IMR-90 (cell line): ENCODE measurements at regions not wholly inside any gene's neighbourhood (a gene's known extent, or its start where the extent isn't known, plus 50 kb on each side); places are given as distances from the start of the nearest gene placed in this dataset.

ENCODE experiments used
- ATAC-seq: fragments of 200-7000 bp; cut with Tn5 transposase; 2 replicates; pipeline ENCODE4 v1.9.1; 2020; ENCODE audit warnings: low read depth, mild to moderate bottlenecking, moderate library complexity
- BruUV-seq: library from RNA; stranded (reverse); fragments of 400-500 nt; replicated peaks from 2 replicates; lab custom pipeline; 2021; lab: Mats Ljungman, UMichigan
- CTCF ChIA-PET: fragments of 300-600 bp; formaldehyde crosslinking; extraction: SDS; loops from one replicate; lab custom pipeline; 2021; ENCODE audit warnings: antibody characterized with exemption; lab: Yijun Ruan, JAX
- POLR2A ChIA-PET: fragments of 300-600 bp; sonication (Branson Sonifier 250); formaldehyde crosslinking; loops from one replicate; lab custom pipeline; 2022; ENCODE audit warnings: antibody characterized with exemption; ENCODE audit not compliant: unreplicated experiment; lab: Charles Lee
- DNase-seq: peaks from one replicate; pipeline ENCODE4 v3.0.0; 2013
- H2AFZ ChIP-seq: replicated peaks from 2 replicates; pipeline ENCODE3; 2013; ENCODE audit warnings: low read length, mild to moderate bottlenecking; ENCODE audit not compliant: poor library complexity
- H2AK5ac ChIP-seq: 2 replicates; pipeline ENCODE4 v1.6.1; 2013; ENCODE audit warnings: low read depth, low read length, inconsistent platforms
- H2AK9ac ChIP-seq: replicated peaks from 2 replicates; pipeline ENCODE3; 2013; ENCODE audit warnings: mild to moderate bottlenecking, low read depth, low read length, moderate library complexity; ENCODE audit not compliant: poor library complexity
- H2BK120ac ChIP-seq: 2 replicates; pipeline ENCODE4 v1.6.1; 2013; ENCODE audit warnings: low read depth, low read length, inconsistent platforms
- H2BK15ac ChIP-seq: 3 replicates; pipeline ENCODE4 v1.6.1; 2013; ENCODE audit warnings: low read depth, low read length, inconsistent platforms
- H2BK20ac ChIP-seq: 2 replicates; pipeline ENCODE4 v1.6.1; 2013; ENCODE audit warnings: low read depth, mild to moderate bottlenecking, inconsistent platforms, low read length, moderate library complexity
- H2BK5ac ChIP-seq: 2 replicates; pipeline ENCODE4 v1.6.1; 2013; ENCODE audit warnings: mild to moderate bottlenecking, low read depth, low read length, inconsistent platforms; ENCODE audit not compliant: poor library complexity, severe bottlenecking
- H3K14ac ChIP-seq: replicated peaks from 2 replicates; pipeline ENCODE4 v1.6.1; 2013; ENCODE audit warnings: low read depth, low read length, inconsistent platforms
- H3K18ac ChIP-seq: 2 replicates; pipeline ENCODE4 v1.6.1; 2013; ENCODE audit warnings: low read depth, low read length, control low read depth
- H3K23ac ChIP-seq: 2 replicates; pipeline ENCODE4 v1.6.1; 2013; ENCODE audit warnings: low read depth, low read length, inconsistent platforms
- H3K27ac ChIP-seq: 2 replicates; pipeline ENCODE4 v1.5.1; 2013; ENCODE audit warnings: mild to moderate bottlenecking, control low read depth, low read length; ENCODE audit not compliant: insufficient read depth
- H3K27me3 ChIP-seq: 2 replicates; pipeline ENCODE4 v1.6.1; 2013; ENCODE audit warnings: low read length; ENCODE audit not compliant: control insufficient read depth, insufficient read depth
- H3K36me3 ChIP-seq: 2 replicates; pipeline ENCODE4 v1.6.1; 2013; ENCODE audit warnings: low read length, mixed read lengths; ENCODE audit not compliant: control insufficient read depth, insufficient read depth
- H3K4ac ChIP-seq: 2 replicates; pipeline ENCODE4 v1.6.1; 2013; ENCODE audit warnings: low read depth, low read length, inconsistent platforms
- H3K4me1 ChIP-seq: 2 replicates; pipeline ENCODE4 v1.6.1; 2013; ENCODE audit warnings: low read length, mixed read lengths; ENCODE audit not compliant: control insufficient read depth, insufficient read depth
- H3K4me2 ChIP-seq: 2 replicates; pipeline ENCODE4 v1.6.1; 2013; ENCODE audit warnings: low read depth, mild to moderate bottlenecking, control low read depth, low read length, moderate library complexity
- H3K4me3 ChIP-seq: 2 replicates; pipeline ENCODE4 v1.5.1; 2013; ENCODE audit warnings: low read depth, mild to moderate bottlenecking, control low read depth, low read length, moderate library complexity; ENCODE audit not compliant: insufficient read depth
- H3K56ac ChIP-seq: 2 replicates; pipeline ENCODE4 v1.6.1; 2013; ENCODE audit warnings: low read length, inconsistent platforms; ENCODE audit not compliant: insufficient read depth; ENCODE audit errors: extremely low read depth
- H3K79me1 ChIP-seq, 2 experiments: 2 replicates each; pipeline ENCODE4 v1.6.1; 2013; ENCODE audit warnings: low read length in 2 of 2, inconsistent platforms in 1 of 2, low read depth in 1 of 2
- H3K9ac ChIP-seq: 2 replicates; pipeline ENCODE4 v1.6.1; 2013; ENCODE audit warnings: low read depth, low read length, control low read depth
- H3K9me1 ChIP-seq: 2 replicates; pipeline ENCODE4 v1.6.1; 2013; ENCODE audit warnings: low read length, inconsistent platforms; ENCODE audit not compliant: insufficient read depth
- H3K9me3 ChIP-seq: 2 replicates; pipeline ENCODE4 v1.6.1; 2013; ENCODE audit warnings: low read length; ENCODE audit not compliant: control insufficient read depth, insufficient read depth
- H4K20me1 ChIP-seq: 2 replicates; pipeline ENCODE4 v1.6.1; 2013; ENCODE audit warnings: low read length, inconsistent platforms; ENCODE audit not compliant: insufficient read depth
- H4K5ac ChIP-seq: 2 replicates; pipeline ENCODE4 v1.6.1; 2013; ENCODE audit warnings: mild to moderate bottlenecking, low read depth, low read length, control low read depth
- H4K8ac ChIP-seq, 2 experiments: 2 replicates each; pipeline ENCODE4 v1.6.1; 2013; ENCODE audit warnings: low read depth in 2 of 2, low read length in 2 of 2, control low read depth in 1 of 2, inconsistent platforms in 1 of 2
- H4K91ac ChIP-seq: 2 replicates; pipeline ENCODE4 v1.6.1; 2013; ENCODE audit warnings: low read depth, low read length, inconsistent platforms; ENCODE audit not compliant: insufficient read depth
- whole genome bisulfite sequencing, 2 experiments: methylation state at CpG; one replicate each; pipeline versions ENCODE4 v1.1.5 to v1.1.7; 2013; ENCODE audit warnings: missing lambda C conversion rate in 2 of 2; ENCODE audit not compliant: insufficient read length in 1 of 2; ENCODE audit errors: extremely low coverage in 2 of 2; 5-methylcytosine and 5-hydroxymethylcytosine counted together
- dilution Hi-C: fragments of 300-500 bp; cut with HindIII; formaldehyde crosslinking; loops from one replicate; pipeline ENCODE4 v1.14.3; 2018; ENCODE audit warnings: low sequenced_read_pairs; ENCODE audit not compliant: unreplicated experiment
- in situ Hi-C: fragments of 300-500 bp; cut with MboI; formaldehyde crosslinking; loops from 3 replicates; pipeline ENCODE4 v1.14.3; 2019; ENCODE audit warnings: low sequenced_read_pairs, inconsistent platforms, mixed read lengths
- intact Hi-C: fragments of 100-400 bp; cut with micrococcal nuclease; formaldehyde crosslinking; loops from 2 replicates; pipeline ENCODE4 v1.10.0; 2022
- TF ChIP-seq, protein P1 (sequence below): fragments of 150-350 bp; IDR thresholded peaks from 2 replicates; pipeline ENCODE4 v1.6.1; 2016; ENCODE audit warnings: low read depth, mild to moderate bottlenecking, low read length, moderate library complexity, borderline replicate concordance

- H3K56ac ChIP-seq, result no peak overlapping the region
- H4K91ac ChIP-seq, result no peak overlapping the region
- TF ChIP-seq, protein P1, sequence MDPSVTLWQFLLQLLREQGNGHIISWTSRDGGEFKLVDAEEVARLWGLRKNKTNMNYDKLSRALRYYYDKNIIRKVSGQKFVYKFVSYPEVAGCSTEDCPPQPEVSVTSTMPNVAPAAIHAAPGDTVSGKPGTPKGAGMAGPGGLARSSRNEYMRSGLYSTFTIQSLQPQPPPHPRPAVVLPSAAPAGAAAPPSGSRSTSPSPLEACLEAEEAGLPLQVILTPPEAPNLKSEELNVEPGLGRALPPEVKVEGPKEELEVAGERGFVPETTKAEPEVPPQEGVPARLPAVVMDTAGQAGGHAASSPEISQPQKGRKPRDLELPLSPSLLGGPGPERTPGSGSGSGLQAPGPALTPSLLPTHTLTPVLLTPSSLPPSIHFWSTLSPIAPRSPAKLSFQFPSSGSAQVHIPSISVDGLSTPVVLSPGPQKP, result no peak
- H3K9me3 ChIP-seq, result no peaks in the 10 kb centered on the region
- no peak overlapping the region for H2AK5ac ChIP-seq
- intact Hi-C loops, result no loop called here
- H3K4me2 ChIP-seq, result no peak overlapping the region
- H3K23ac ChIP-seq, result no peak overlapping the region
- no peak overlapping the region for H2BK20ac ChIP-seq
- no peak overlapping the region for H3K4ac ChIP-seq
- H3K79me1 ChIP-seq, result no peaks in the 10 kb centered on the region
- no peak overlapping the region for H4K8ac ChIP-seq
- no peak overlapping the region for H2AFZ ChIP-seq
- no peak overlapping the region for H3K18ac ChIP-seq
- H3K4me1 ChIP-seq, result peaks cover 3% of the 10 kb centered on the region; the same call in 1 of the 2 replicates
- no peak overlapping the region for H2BK15ac ChIP-seq
- no peaks in the 10 kb centered on the region; the same call in 1 of the 2 replicates for H3K27me3 ChIP-seq
- H2BK5ac ChIP-seq, result no peak overlapping the region
- POLR2A ChIA-PET, result no interaction called here
- no peak overlapping the region for H3K4me3 ChIP-seq
- no peaks in the 10 kb centered on the region for H3K36me3 ChIP-seq
- no peak overlapping the region for H2BK120ac ChIP-seq
- ATAC-seq, result no peak
- BruUV-seq, result no TSS peak
- dilution Hi-C loops, result no loop called here
- H4K5ac ChIP-seq, result no peak overlapping the region
- no peak overlapping the region for H3K27ac ChIP-seq
- H3K14ac ChIP-seq, result no peak overlapping the region
- WGBS, 2 experiments, result no CpG with 5 or more reads among the region's 2 CpGs
- in situ Hi-C loops, result no loop called here
- no peak for DNase-seq
- H3K9ac ChIP-seq, result no peak overlapping the region
- H4K20me1 ChIP-seq, result no peaks in the 10 kb centered on the region
- CTCF ChIA-PET, result no interaction called here
- H3K9me1 ChIP-seq, result no peaks in the 10 kb centered on the region
- H2AK9ac ChIP-seq, result no peak overlapping the region
Measured at GRCh38 chr2:144586476-144586875, 66.6 kb upstream of the ZEB2 start.
